Activated CD8-positive, alpha-beta T cell treated with anti-CD3 and anti-CD28 coated beads for 36 hours (primary cell): ENCODE measurements at regions not wholly inside any gene's neighbourhood (a gene's known extent, or its start where the extent isn't known, plus 50 kb on each side); places are given as distances from the start of the nearest gene placed in this dataset.

Experiments
- ATAC-seq: fragments of 200-7000 bp; cut with Tn5 transposase; one replicate; pipeline ENCODE4 v1.10.0; 2021; ENCODE audit warnings: mild to moderate bottlenecking, moderate library complexity
- CTCF ChIA-PET: fragments of 350-600 bp; sonication (Branson Sonifier 250); formaldehyde crosslinking; loops from one replicate; lab custom pipeline; 2021; ENCODE audit warnings: antibody characterized with exemption; lab: Charles Lee
- POLR2A ChIA-PET: fragments of 350-600 bp; sonication (Branson Sonifier 250); formaldehyde crosslinking; loops from one replicate; lab custom pipeline; 2021; ENCODE audit warnings: antibody characterized with exemption; lab: Charles Lee
- DNase-seq: peaks from one replicate; pipeline ENCODE4 v3.0.0-alpha.2; 2020
- H3K27ac Mint-ChIP-seq: one replicate; pipeline ENCODE4 v1.8.0; 2021; ENCODE audit warnings: mild to moderate bottlenecking, mixed read lengths
- H3K27me3 Mint-ChIP-seq: one replicate; pipeline ENCODE4 v1.8.0; 2021; ENCODE audit warnings: mixed read lengths
- H3K36me3 Mint-ChIP-seq: one replicate; pipeline ENCODE4 v1.8.0; 2021; ENCODE audit warnings: low read depth, mixed read lengths
- H3K4me1 Mint-ChIP-seq: one replicate; pipeline ENCODE4 v1.8.0; 2021; ENCODE audit warnings: low read depth, mixed read lengths
- H3K4me3 Mint-ChIP-seq: one replicate; pipeline ENCODE4 v1.8.0; 2021; ENCODE audit warnings: mild to moderate bottlenecking, moderate library complexity, mixed read lengths
- H3K9me3 Mint-ChIP-seq: one replicate; pipeline ENCODE4 v1.8.0; 2021; ENCODE audit warnings: mixed read lengths
- CTCF ChIP-seq: fragments of 200-600 bp; IDR thresholded peaks from one replicate; pipeline ENCODE4 v1.8.0; 2022; ENCODE audit warnings: antibody characterized with exemption, mild to moderate bottlenecking
- intact Hi-C: fragments of 100-400 bp; cut with micrococcal nuclease; formaldehyde crosslinking; loops from one replicate; pipeline ENCODE4 v1.10.0; 2022

- no peak overlapping the region for H3K27ac Mint-ChIP-seq
- intact Hi-C loops: no loop called here
- no peak for TF ChIP-seq CTCF
- ATAC-seq (no peak), DNase-seq (no peak)
- H3K27me3 Mint-ChIP-seq: peaks cover 10% of the 10 kb centered on the region
- POLR2A ChIA-PET: no interaction called here
- H3K36me3 Mint-ChIP-seq: no peaks in the 10 kb centered on the region
- no peaks in the 10 kb centered on the region for H3K9me3 Mint-ChIP-seq
- H3K4me1 Mint-ChIP-seq: no peaks in the 10 kb centered on the region
- CTCF ChIA-PET: interaction anchor here (0.8 kb wide), 1 partner anchor 18 kb away, joined by 3 read pairs; no protein-coding TSS in a partner anchor
- H3K4me3 Mint-ChIP-seq: no peak overlapping the region
Measured at GRCh38 chrX:115363897-115364296, 74.4 kb downstream of the LUZP4 start.

- Mint-ChIP-seq H3K36me3 (no peaks in the 10 kb centered on the region), H3K9me3 (no peaks in the 10 kb centered on the region), H3K4me1 (no peaks in the 10 kb centered on the region), H3K4me3 (no peak overlapping the region), H3K27ac (no peak overlapping the region), H3K27me3 (peaks cover 10% of the 10 kb centered on the region)
- POLR2A ChIA-PET: no interaction called here
- CTCF ChIA-PET: no interaction called here
- intact Hi-C loops: no loop called here
- ATAC-seq (no peak), DNase-seq (no peak)
- no peak for TF ChIP-seq CTCF
Measured at GRCh38 chrX:115364670-115365069, 75.2 kb downstream of the LUZP4 start.

- TF ChIP-seq CTCF: no peak
- intact Hi-C loops: no loop called here
- Mint-ChIP-seq H3K27ac (no peak overlapping the region), H3K4me3 (no peak overlapping the region), H3K4me1 (no peaks in the 10 kb centered on the region), H3K36me3 (no peaks in the 10 kb centered on the region), H3K9me3 (no peaks in the 10 kb centered on the region), H3K27me3 (peaks cover 8% of the 10 kb centered on the region)
- CTCF ChIA-PET: no interaction called here
- ATAC-seq (no peak), DNase-seq (no peak)
- POLR2A ChIA-PET: no interaction called here
Measured at GRCh38 chrX:115366535-115366934, 77.0 kb downstream of the LUZP4 start.

- TF ChIP-seq CTCF: no peak
- Mint-ChIP-seq H3K4me3 (no peak overlapping the region), H3K9me3 (no peaks in the 10 kb centered on the region), H3K36me3 (no peaks in the 10 kb centered on the region), H3K27ac (no peak overlapping the region), H3K4me1 (no peaks in the 10 kb centered on the region), H3K27me3 (peaks cover 8% of the 10 kb centered on the region)
- POLR2A ChIA-PET: no interaction called here
- ATAC-seq (no peak), DNase-seq (no peak)
- intact Hi-C loops: no loop called here
- CTCF ChIA-PET: no interaction called here
Measured at GRCh38 chrX:115367455-115367854, 77.9 kb downstream of the LUZP4 start.

- TF ChIP-seq CTCF: no peak
- H3K4me1 Mint-ChIP-seq: no peaks in the 10 kb centered on the region
- intact Hi-C loops: no loop called here
- CTCF ChIA-PET: no interaction called here
- DNase-seq (no peak), ATAC-seq (no peak)
- POLR2A ChIA-PET: no interaction called here
- H3K27me3 Mint-ChIP-seq: peaks cover 8% of the 10 kb centered on the region
- H3K9me3 Mint-ChIP-seq: no peaks in the 10 kb centered on the region
- no peaks in the 10 kb centered on the region for H3K36me3 Mint-ChIP-seq
- no peak overlapping the region for H3K27ac Mint-ChIP-seq
- H3K4me3 Mint-ChIP-seq: no peak overlapping the region
Measured at GRCh38 chrX:115367951-115368350, 78.4 kb downstream of the LUZP4 start.
